ENCODE measurements at regions not wholly inside any gene's neighbourhood (a gene's known extent, or its start where the extent isn't known, plus 50 kb on each side); places are given as distances from the start of the nearest gene placed in this dataset.

GRCh38 chr3:148408667-148409066 is 289.0 kb upstream of the AGTR1 start:
- Histone ChIP-seq H3K36me3 (ENCODE audit: control insufficient read depth in 2 of 3, insufficient read depth in 3 of 3, low read length in 3 of 3) (no peaks in the 10 kb centered on the region), H3K27ac (ENCODE audit: low read depth in 2 of 2, low read length in 2 of 2) (no peak overlapping the region), H3K9ac (ENCODE audit: low read length in 3 of 3) (no peak overlapping the region), H3K9me3 (ENCODE audit: control insufficient read depth in 2 of 3, insufficient read depth in 1 of 3, low read length in 3 of 3) (no peaks in the 10 kb centered on the region), H3K4me1 (ENCODE audit: control insufficient read depth in 2 of 3, insufficient read depth in 2 of 3, low read depth in 1 of 3, low read length in 3 of 3) (no peaks in the 10 kb centered on the region), H3K27me3 (ENCODE audit: control insufficient read depth, insufficient read depth, low read length) (no peaks in the 10 kb centered on the region), H3K4me3 (ENCODE audit: low read length in 3 of 3) (no peak overlapping the region)
- DNase-seq (no peak), FAIRE-seq (no peak)
- TF ChIP-seq CTCF (IDR thresholded peaks at IDR 0.05; ENCODE audit: borderline replicate concordance, extremely low read depth, insufficient read depth), result no peak
- intact Hi-C loops (cut with DNase I), result no loop called here

GRCh38 chr3:148420242-148420641 is 277.5 kb upstream of the AGTR1 start:
- Histone ChIP-seq H3K9me3 (ENCODE audit: control insufficient read depth in 2 of 3, insufficient read depth in 1 of 3, low read length in 3 of 3) (no peaks in the 10 kb centered on the region), H3K4me3 (ENCODE audit: low read length in 3 of 3) (no peak overlapping the region), H3K27me3 (ENCODE audit: control insufficient read depth, insufficient read depth, low read length) (no peaks in the 10 kb centered on the region), H3K4me1 (ENCODE audit: control insufficient read depth in 2 of 3, insufficient read depth in 2 of 3, low read depth in 1 of 3, low read length in 3 of 3) (no peaks in the 10 kb centered on the region), H3K36me3 (ENCODE audit: control insufficient read depth in 2 of 3, insufficient read depth in 3 of 3, low read length in 3 of 3) (no peaks in the 10 kb centered on the region), H3K9ac (ENCODE audit: low read length in 3 of 3) (no peak overlapping the region), H3K27ac (ENCODE audit: low read depth in 2 of 2, low read length in 2 of 2) (no peak overlapping the region)
- DNase-seq, result no peak
- TF ChIP-seq CTCF (IDR thresholded peaks at IDR 0.05; ENCODE audit: borderline replicate concordance, extremely low read depth, insufficient read depth), result no peak
- intact Hi-C loops (cut with DNase I), result no loop called here
- no peak for FAIRE-seq

DNA sequence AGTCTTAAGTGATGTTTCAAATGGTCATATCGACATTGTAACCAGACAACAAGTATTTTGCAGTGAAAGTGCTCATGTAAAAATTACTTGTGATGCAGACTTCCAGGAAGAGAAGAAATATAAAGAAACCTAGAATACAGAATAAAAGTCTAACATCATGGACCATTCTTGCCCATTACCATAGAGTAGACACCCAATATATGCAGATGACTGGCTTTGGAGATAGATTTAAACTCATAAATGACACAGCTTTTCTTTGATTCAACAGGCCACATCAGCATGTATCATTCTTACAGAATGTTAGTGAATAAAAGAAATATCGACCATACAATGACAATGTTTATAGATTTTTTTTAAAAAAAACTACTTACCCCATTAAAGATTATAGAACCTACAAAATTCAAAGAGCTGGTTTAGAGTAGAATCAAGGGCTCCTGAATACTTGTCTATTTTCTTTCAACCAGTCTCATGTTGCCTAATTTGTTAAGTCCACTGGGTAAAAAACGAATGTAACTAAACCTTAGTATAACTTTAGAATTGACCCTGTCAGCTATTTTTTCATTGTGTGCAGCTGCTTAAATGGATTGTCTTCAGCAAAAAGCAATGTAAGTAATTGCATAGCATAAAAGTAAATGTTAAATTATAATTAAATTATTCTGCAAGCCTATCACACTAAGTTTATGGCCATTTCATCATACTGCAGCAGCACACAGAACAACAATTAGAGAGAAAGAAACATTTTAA is 268.7 kb upstream of the AGTR1 start:
- H3K4me3 ChIP-seq (ENCODE audit: low read length in 3 of 3), result no peak overlapping the region
- no peak overlapping the region for H3K9ac ChIP-seq (ENCODE audit: low read length in 3 of 3)
- H3K4me1 ChIP-seq (ENCODE audit: control insufficient read depth in 2 of 3, insufficient read depth in 2 of 3, low read depth in 1 of 3, low read length in 3 of 3), result no peaks in the 10 kb centered on the region
- intact Hi-C loops (cut with DNase I), result no loop called here
- no peak for DNase-seq
- TF ChIP-seq CTCF (IDR thresholded peaks at IDR 0.05; ENCODE audit: borderline replicate concordance, extremely low read depth, insufficient read depth), result no peak
- H3K36me3 ChIP-seq (ENCODE audit: control insufficient read depth in 2 of 3, insufficient read depth in 3 of 3, low read length in 3 of 3), result no peaks in the 10 kb centered on the region
- H3K27me3 ChIP-seq (ENCODE audit: control insufficient read depth, insufficient read depth, low read length), result no peaks in the 10 kb centered on the region
- no peak for FAIRE-seq
- no peak overlapping the region for H3K27ac ChIP-seq (ENCODE audit: low read depth in 2 of 2, low read length in 2 of 2)
- H3K9me3 ChIP-seq (ENCODE audit: control insufficient read depth in 2 of 3, insufficient read depth in 1 of 3, low read length in 3 of 3), result no peaks in the 10 kb centered on the region

DNA sequence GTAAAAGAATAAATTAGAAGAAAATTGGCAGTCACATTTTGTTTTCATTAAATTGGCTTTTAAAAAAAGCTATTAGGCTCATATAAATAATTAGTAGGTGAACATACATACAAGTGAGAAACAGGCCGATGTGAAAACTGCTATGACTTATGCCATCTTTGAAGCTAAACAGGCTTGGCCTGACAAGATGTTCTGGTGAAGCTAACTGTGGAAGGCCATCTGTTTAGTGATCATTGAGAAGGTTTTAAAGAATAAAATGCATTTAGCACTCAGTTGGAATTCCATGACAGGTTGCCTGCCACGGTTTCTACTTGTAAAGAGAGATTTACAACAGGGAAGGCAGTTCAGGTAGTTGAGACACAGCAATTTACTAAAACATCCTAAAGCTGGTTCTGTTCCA is 264.0 kb upstream of the AGTR1 start:
- Histone ChIP-seq H3K4me1 (ENCODE audit: control insufficient read depth in 2 of 3, insufficient read depth in 2 of 3, low read depth in 1 of 3, low read length in 3 of 3) (no peaks in the 10 kb centered on the region), H3K27ac (ENCODE audit: low read depth in 2 of 2, low read length in 2 of 2) (no peak overlapping the region), H3K9me3 (ENCODE audit: control insufficient read depth in 2 of 3, insufficient read depth in 1 of 3, low read length in 3 of 3) (no peaks in the 10 kb centered on the region), H3K36me3 (ENCODE audit: control insufficient read depth in 2 of 3, insufficient read depth in 3 of 3, low read length in 3 of 3) (no peaks in the 10 kb centered on the region), H3K27me3 (ENCODE audit: control insufficient read depth, insufficient read depth, low read length) (no peaks in the 10 kb centered on the region), H3K4me3 (ENCODE audit: low read length in 3 of 3) (no peak overlapping the region), H3K9ac (ENCODE audit: low read length in 3 of 3) (no peak overlapping the region)
- no peak for TF ChIP-seq CTCF (IDR thresholded peaks at IDR 0.05; ENCODE audit: borderline replicate concordance, extremely low read depth, insufficient read depth)
- FAIRE-seq, result no peak
- DNase-seq, result no peak
- intact Hi-C loops (cut with DNase I), result no loop called here
